ENCODE measurements at regions not wholly inside any gene's neighbourhood (a gene's known extent, or its start where the extent isn't known, plus 50 kb on each side); places are given as distances from the start of the nearest gene placed in this dataset.
"Not testable (repeated sequence)": the region's sequence is repeated elsewhere in the genome, so short reads cannot be mapped to it uniquely, and the experiment has no call there.

DNA sequence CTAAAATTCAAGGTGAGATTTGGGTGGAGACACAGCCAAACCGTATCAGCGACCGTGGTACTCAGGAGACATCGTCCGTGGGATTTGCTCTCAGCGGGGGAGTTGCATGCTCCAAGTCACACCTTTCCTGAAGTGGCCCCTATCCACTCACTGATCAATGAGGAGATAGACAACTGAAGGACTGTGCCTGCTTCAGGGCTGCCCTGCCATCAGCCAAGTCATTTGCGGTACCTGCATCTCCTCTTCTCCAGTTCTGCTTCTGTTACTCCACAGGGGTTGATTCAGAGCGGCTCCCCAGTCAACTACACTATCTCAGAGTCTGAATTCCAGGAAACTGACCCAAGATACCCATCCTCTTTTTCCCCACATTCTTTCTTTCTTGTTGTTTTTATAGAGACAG is 184.1 kb downstream of the MREG start:
- TF ChIP-seq, protein P1, sequence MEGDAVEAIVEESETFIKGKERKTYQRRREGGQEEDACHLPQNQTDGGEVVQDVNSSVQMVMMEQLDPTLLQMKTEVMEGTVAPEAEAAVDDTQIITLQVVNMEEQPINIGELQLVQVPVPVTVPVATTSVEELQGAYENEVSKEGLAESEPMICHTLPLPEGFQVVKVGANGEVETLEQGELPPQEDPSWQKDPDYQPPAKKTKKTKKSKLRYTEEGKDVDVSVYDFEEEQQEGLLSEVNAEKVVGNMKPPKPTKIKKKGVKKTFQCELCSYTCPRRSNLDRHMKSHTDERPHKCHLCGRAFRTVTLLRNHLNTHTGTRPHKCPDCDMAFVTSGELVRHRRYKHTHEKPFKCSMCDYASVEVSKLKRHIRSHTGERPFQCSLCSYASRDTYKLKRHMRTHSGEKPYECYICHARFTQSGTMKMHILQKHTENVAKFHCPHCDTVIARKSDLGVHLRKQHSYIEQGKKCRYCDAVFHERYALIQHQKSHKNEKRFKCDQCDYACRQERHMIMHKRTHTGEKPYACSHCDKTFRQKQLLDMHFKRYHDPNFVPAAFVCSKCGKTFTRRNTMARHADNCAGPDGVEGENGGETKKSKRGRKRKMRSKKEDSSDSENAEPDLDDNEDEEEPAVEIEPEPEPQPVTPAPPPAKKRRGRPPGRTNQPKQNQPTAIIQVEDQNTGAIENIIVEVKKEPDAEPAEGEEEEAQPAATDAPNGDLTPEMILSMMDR (IDR thresholded peaks at IDR 0.05): no peak
- no peak for DNase-seq
- Mint-ChIP-seq H3K9me3 (peaks cover 9% of the 10 kb centered on the region), H3K36me3 (ENCODE audit: low read depth) (peaks cover under 1% of the 10 kb centered on the region), H3K4me3 (no peak overlapping the region), H3K4me1 (peaks cover 50% of the 10 kb centered on the region), H3K27me3 (ENCODE audit: low read depth, poor library complexity) (no peaks in the 10 kb centered on the region), H3K27ac (no peak overlapping the region)

- TF ChIP-seq, protein P1 (IDR thresholded peaks at IDR 0.05): peak; percentile 36
- Mint-ChIP-seq H3K36me3 (ENCODE audit: low read depth) (peaks cover 6% of the 10 kb centered on the region), H3K27me3 (ENCODE audit: low read depth, poor library complexity) (no peaks in the 10 kb centered on the region), H3K9me3 (peaks cover 15% of the 10 kb centered on the region), H3K27ac (no peak overlapping the region), H3K4me3 (no peak overlapping the region), H3K4me1 (peaks cover 44% of the 10 kb centered on the region)
- peak; percentile 26 for DNase-seq
Observed at GRCh38 chr2:215828528-215829184, 184.7 kb downstream of the MREG start.

DNA sequence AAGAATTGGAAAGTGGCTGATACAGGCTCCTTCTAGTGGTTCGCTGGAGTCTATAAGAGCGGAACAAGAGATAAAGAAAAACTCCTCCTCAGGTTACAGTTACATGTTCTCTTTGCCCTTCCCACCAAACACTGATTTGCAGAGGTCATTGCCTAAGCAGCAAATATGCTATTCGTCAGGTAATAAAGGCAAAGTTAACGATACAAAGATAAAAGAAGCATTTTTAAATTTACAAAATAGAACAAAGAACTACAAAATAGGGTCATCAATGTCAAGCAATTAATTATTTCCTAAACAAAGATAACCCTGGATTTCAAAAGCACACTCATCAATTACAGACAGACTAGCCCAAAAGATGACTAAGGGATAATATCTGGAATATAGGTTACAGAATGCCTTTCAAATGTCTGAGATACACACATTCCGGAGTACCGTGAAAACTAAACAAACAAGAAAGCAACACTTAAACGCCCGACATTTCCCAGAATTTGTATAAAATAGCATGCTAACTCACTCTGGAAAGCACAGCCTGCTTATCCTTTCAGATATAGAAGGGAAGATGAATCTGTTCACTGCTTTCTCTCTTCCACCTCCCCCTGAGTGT is 186.4 kb downstream of the MREG start:
- no peak for DNase-seq
- H3K36me3 Mint-ChIP-seq (ENCODE audit: low read depth): peaks cover 20% of the 10 kb centered on the region
- no peak overlapping the region for H3K4me3 Mint-ChIP-seq
- H3K27me3 Mint-ChIP-seq (ENCODE audit: low read depth, poor library complexity): no peaks in the 10 kb centered on the region
- H3K27ac Mint-ChIP-seq: peak overlapping the region; percentile 95
- H3K9me3 Mint-ChIP-seq: peaks cover 32% of the 10 kb centered on the region
- peaks cover 34% of the 10 kb centered on the region for H3K4me1 Mint-ChIP-seq
- TF ChIP-seq, protein P1 (IDR thresholded peaks at IDR 0.05): no peak

GRCh38 chr2:215826376-215826775 is 187.0 kb downstream of the MREG start:
- H3K27ac Mint-ChIP-seq: peak overlapping the region; percentile 95
- TF ChIP-seq, protein P1 (IDR thresholded peaks at IDR 0.05): no peak
- no peaks in the 10 kb centered on the region for H3K27me3 Mint-ChIP-seq (ENCODE audit: low read depth, poor library complexity)
- peaks cover 28% of the 10 kb centered on the region for H3K4me1 Mint-ChIP-seq
- H3K4me3 Mint-ChIP-seq: no peak overlapping the region
- DNase-seq: no peak
- peaks cover 26% of the 10 kb centered on the region for H3K36me3 Mint-ChIP-seq (ENCODE audit: low read depth)
- peaks cover 38% of the 10 kb centered on the region for H3K9me3 Mint-ChIP-seq

DNA sequence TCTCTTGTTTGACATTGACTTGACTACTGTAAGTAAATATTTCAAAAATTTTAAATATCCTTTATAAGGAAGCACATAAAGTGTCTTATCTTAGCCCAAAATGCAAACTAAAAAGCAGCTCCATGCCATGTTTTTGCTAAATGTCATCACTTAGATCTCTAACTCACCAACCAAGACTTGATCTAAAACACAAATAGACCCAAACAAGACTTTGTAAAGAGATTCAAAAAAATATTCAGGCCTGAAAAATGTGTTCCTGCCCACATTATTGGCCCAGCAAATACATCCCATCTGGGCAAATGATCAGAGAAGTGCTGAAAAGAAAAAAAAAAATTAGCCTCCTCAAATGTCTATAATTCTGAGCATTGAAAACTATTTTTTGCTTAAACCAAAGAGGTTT is 187.6 kb downstream of the MREG start:
- Mint-ChIP-seq H3K36me3 (ENCODE audit: low read depth) (peaks cover 31% of the 10 kb centered on the region), H3K27ac (no peak overlapping the region), H3K4me3 (no peak overlapping the region), H3K9me3 (peaks cover 44% of the 10 kb centered on the region), H3K4me1 (peaks cover 27% of the 10 kb centered on the region), H3K27me3 (ENCODE audit: low read depth, poor library complexity) (no peaks in the 10 kb centered on the region)
- TF ChIP-seq, protein P1 (IDR thresholded peaks at IDR 0.05): no peak
- no peak for DNase-seq

GRCh38 chr2:215821298-215821697 is 192.1 kb downstream of the MREG start:
- not testable (repeated sequence) for DNase-seq; H3K27me3 Mint-ChIP-seq (ENCODE audit: low read depth, poor library complexity); H3K27ac Mint-ChIP-seq; H3K4me3 Mint-ChIP-seq
- Mint-ChIP-seq H3K9me3 (peaks cover 69% of the 10 kb centered on the region), H3K36me3 (ENCODE audit: low read depth) (peaks cover 39% of the 10 kb centered on the region), H3K4me1 (peaks cover 25% of the 10 kb centered on the region)

- peaks cover 39% of the 10 kb centered on the region for H3K36me3 Mint-ChIP-seq (ENCODE audit: low read depth)
Observed at GRCh38 chr2:215819713-215820112, 193.6 kb downstream of the MREG start.

More at GRCh38 chr2:215819713-215820112, 193.6 kb downstream of the MREG start:
- not testable (repeated sequence) for H3K4me3 Mint-ChIP-seq; H3K27me3 Mint-ChIP-seq (ENCODE audit: low read depth, poor library complexity); DNase-seq; H3K27ac Mint-ChIP-seq
- Mint-ChIP-seq H3K4me1 (peaks cover 20% of the 10 kb centered on the region), H3K9me3 (peaks cover 65% of the 10 kb centered on the region)

Measured in nephron progenitor cell (in vitro differentiated cells).